Gastroesophageal sphincter (tissue), 4 donors: ENCODE measurements at regions not wholly inside any gene's neighbourhood (a gene's known extent, or its start where the extent isn't known, plus 50 kb on each side); places are given as distances from the start of the nearest gene placed in this dataset.

Source experiments
- ATAC-seq: fragments of 150-250 bp; one replicate; pipeline ENCODE4 v1.9.1; 2016; ENCODE audit warnings: mild to moderate bottlenecking, moderate library complexity
- H3K27ac ChIP-seq, 4 donors: fragments of 200-600 bp; sonication (generic) in 3 of 4; 1 replicate in 3 of 4; 2 replicates in 1 of 4; pipeline ENCODE4 v1.5.1; 2016 to 2019
- H3K27me3 ChIP-seq: fragments of 200-600 bp; sonication (generic); one replicate; pipeline ENCODE4 v1.5.1; 2019
- H3K36me3 ChIP-seq, 2 donors: fragments of 200-600 bp; sonication (generic); one replicate each; pipeline ENCODE4 v1.5.1; 2019; ENCODE audit warnings: control low read depth in 1 of 2
- H3K4me1 ChIP-seq, 3 donors: fragments of 200-600 bp; sonication (generic); 1 replicate in 2 of 3; 2 replicates in 1 of 3; pipeline ENCODE4 v1.5.1; 2016 to 2019; ENCODE audit warnings: control low read depth in 2 of 3
- H3K4me3 ChIP-seq, 2 donors: fragments of 200-600 bp; sonication (generic); one replicate each; pipeline ENCODE4 v1.5.1; 2019; ENCODE audit warnings: mild to moderate bottlenecking in 1 of 2, moderate library complexity in 1 of 2
- H3K9me3 ChIP-seq, 3 donors: fragments of 200-600 bp; sonication (generic); one replicate each; pipeline ENCODE4 v1.5.1; 2017 to 2019; ENCODE audit warnings: control low read depth in 2 of 3
- CTCF ChIP-seq, 4 experiments: fragments of 200-600 bp in 2 of 4; fragments of 450-650 bp in 2 of 4; sonication (generic) in 1 of 4; IDR thresholded peaks; one replicate each; pipeline ENCODE4 v1.5.1; 2017 to 2019; ENCODE audit warnings: antibody characterized with exemption in 4 of 4, mild to moderate bottlenecking in 2 of 4, moderate library complexity in 2 of 4
- EP300 ChIP-seq: sonication (generic); formaldehyde crosslinking; IDR thresholded peaks from one replicate; pipeline ENCODE4 v1.6.1; 2017; ENCODE audit warnings: antibody characterized with exemption, mild to moderate bottlenecking
- POLR2A ChIP-seq, 2 donors: fragments of 450-650 bp; IDR thresholded peaks; one replicate each; pipeline ENCODE4 v1.6.1; 2017; ENCODE audit warnings: antibody characterized with exemption in 2 of 2, mild to moderate bottlenecking in 2 of 2, moderate library complexity in 1 of 2
- POLR2AphosphoS5 ChIP-seq: sonication (generic); formaldehyde crosslinking; IDR thresholded peaks from one replicate; pipeline ENCODE4 v1.6.1; 2017; ENCODE audit warnings: antibody characterized with exemption
- WGBS, 2 donors: methylation state at CpG; one replicate each; pipeline ENCODE4 v1.1.5; 2018; ENCODE audit warnings: low coverage in 1 of 2; 5-methylcytosine and 5-hydroxymethylcytosine counted together

- TF ChIP-seq POLR2AphosphoS5 (no peak), POLR2A (IDR thresholded peaks at IDR 0.05) (no peak), EP300 (no peak), CTCF (IDR thresholded peaks at IDR 0.05) (no peak)
- no peaks in the 10 kb centered on the region for H3K27me3 ChIP-seq
- H3K9me3 ChIP-seq: no peaks in the 10 kb centered on the region
- ATAC-seq: no peak
- no peak overlapping the region for H3K27ac ChIP-seq
- 72% methylated on average over 6 of the region's 6 CpGs for WGBS, 2 donors
- H3K4me3 ChIP-seq: no peak overlapping the region
- peaks cover 0 to 13% (median 0%) of the 10 kb centered on the region in 3 donors for H3K4me1 ChIP-seq
- no peaks in the 10 kb centered on the region for H3K36me3 ChIP-seq
Measured at GRCh38 chr13:50244355-50244712, 229.1 kb downstream of the KCNRG start.

GRCh38 chr13:50244713-50245574 is 229.7 kb downstream of the KCNRG start:
- WGBS, 2 donors: 57 to 65% methylated on average over 2 to 6 of the region's 7 CpGs
- H3K36me3 ChIP-seq: no peaks in the 10 kb centered on the region
- no peak overlapping the region for H3K27ac ChIP-seq
- H3K27me3 ChIP-seq: no peaks in the 10 kb centered on the region
- H3K9me3 ChIP-seq: no peaks in the 10 kb centered on the region
- H3K4me3 ChIP-seq: no peak overlapping the region
- peak; percentile 29 for TF ChIP-seq POLR2AphosphoS5
- TF ChIP-seq POLR2A (IDR thresholded peaks at IDR 0.05): no peak
- peaks cover 0 to 13% (median 0%) of the 10 kb centered on the region in 3 donors for H3K4me1 ChIP-seq
- no peak for ATAC-seq

- no peak for TF ChIP-seq POLR2AphosphoS5
- Histone ChIP-seq H3K4me1 (peaks cover 0 to 13% (median 0%) of the 10 kb centered on the region in 3 donors), H3K27me3 (no peaks in the 10 kb centered on the region), H3K27ac (no peak overlapping the region), H3K36me3 (no peaks in the 10 kb centered on the region), H3K4me3 (no peak overlapping the region), H3K9me3 (no peaks in the 10 kb centered on the region)
- WGBS, 2 donors: 100% methylated on average over 1 of the region's 1 CpG
- ATAC-seq: no peak
Measured at GRCh38 chr13:50247223-50247622, 232.0 kb downstream of the KCNRG start.

- no peak for ATAC-seq
- Histone ChIP-seq H3K4me1 (peaks cover 0 to 13% (median 0%) of the 10 kb centered on the region in 3 donors), H3K36me3 (no peaks in the 10 kb centered on the region), H3K27me3 (no peaks in the 10 kb centered on the region), H3K4me3 (no peak overlapping the region), H3K27ac (no peak overlapping the region), H3K9me3 (no peaks in the 10 kb centered on the region)
- TF ChIP-seq CTCF (IDR thresholded peaks at IDR 0.05): no peak
- TF ChIP-seq EP300: no peak
- TF ChIP-seq POLR2A (IDR thresholded peaks at IDR 0.05): no peak
- no peak for TF ChIP-seq POLR2AphosphoS5
- 58 to 89% methylated on average over 2 to 3 of the region's 3 CpGs for WGBS, 2 donors
Measured at GRCh38 chr13:50248516-50249143, 233.4 kb downstream of the KCNRG start.

- no peak overlapping the region for H3K27ac ChIP-seq
- WGBS, 2 donors: 90 to 100% methylated on average over 1 of the region's 1 CpG
- ATAC-seq: no peak
- peaks cover 0 to 13% (median 0%) of the 10 kb centered on the region in 3 donors for H3K4me1 ChIP-seq
- no peaks in the 10 kb centered on the region for H3K27me3 ChIP-seq
- H3K36me3 ChIP-seq: no peaks in the 10 kb centered on the region
- TF ChIP-seq CTCF (IDR thresholded peaks at IDR 0.05) (no peak), POLR2A (IDR thresholded peaks at IDR 0.05) (no peak), EP300 (no peak), POLR2AphosphoS5 (no peak)
- H3K9me3 ChIP-seq: no peaks in the 10 kb centered on the region
- H3K4me3 ChIP-seq: no peak overlapping the region
Measured at GRCh38 chr13:50249144-50249521, 233.9 kb downstream of the KCNRG start.

- H3K9me3 ChIP-seq: no peaks in the 10 kb centered on the region
- H3K4me3 ChIP-seq: no peak overlapping the region
- no peak overlapping the region for H3K27ac ChIP-seq
- ATAC-seq: no peak
- H3K27me3 ChIP-seq: no peaks in the 10 kb centered on the region
- H3K36me3 ChIP-seq: no peaks in the 10 kb centered on the region
- H3K4me1 ChIP-seq: peaks cover 0 to 2% (median 0%) of the 10 kb centered on the region in 3 donors
- 78 to 88% methylated on average over 5 to 7 of the region's 7 CpGs for WGBS, 2 donors
- TF ChIP-seq POLR2AphosphoS5 (no peak), EP300 (no peak), CTCF (IDR thresholded peaks at IDR 0.05) (no peak)
Measured at GRCh38 chr13:50250401-50250800, 235.2 kb downstream of the KCNRG start.
